Nephron progenitor cell (in vitro differentiated cells): ENCODE measurements at regions not wholly inside any gene's neighbourhood (a gene's known extent, or its start where the extent isn't known, plus 50 kb on each side); places are given as distances from the start of the nearest gene placed in this dataset.
"Not testable (repeated sequence)": the region's sequence is repeated elsewhere in the genome, so short reads cannot be mapped to it uniquely, and the experiment has no call there.

Source experiments
- DNase-seq: peaks from one replicate; pipeline ENCODE4 v3.0.0; 2021
- H3K27ac Mint-ChIP-seq: 2 replicates; pipeline ENCODE4 v1.8.0; 2021; ENCODE audit warnings: mild to moderate bottlenecking, moderate library complexity, mixed read lengths
- H3K27me3 Mint-ChIP-seq: 2 replicates; pipeline ENCODE4 v1.8.0; 2021; ENCODE audit warnings: mild to moderate bottlenecking, low read depth, mixed read lengths; ENCODE audit not compliant: poor library complexity
- H3K36me3 Mint-ChIP-seq: 2 replicates; pipeline ENCODE4 v1.8.0; 2021; ENCODE audit warnings: low read depth, mixed read lengths
- H3K4me1 Mint-ChIP-seq: 2 replicates; pipeline ENCODE4 v1.8.0; 2021; ENCODE audit warnings: mixed read lengths
- H3K4me3 Mint-ChIP-seq: 2 replicates; pipeline ENCODE4 v1.8.0; 2021; ENCODE audit warnings: mild to moderate bottlenecking, moderate library complexity, mixed read lengths
- H3K9me3 Mint-ChIP-seq: 2 replicates; pipeline ENCODE4 v1.8.0; 2021; ENCODE audit warnings: mild to moderate bottlenecking, moderate library complexity, mixed read lengths
- TF ChIP-seq, protein P1 (sequence below): fragments of 200-600 bp; sonication (generic); IDR thresholded peaks from 2 replicates; pipeline ENCODE4 v1.5.0; 2021; ENCODE audit warnings: antibody characterized with exemption

DNA sequence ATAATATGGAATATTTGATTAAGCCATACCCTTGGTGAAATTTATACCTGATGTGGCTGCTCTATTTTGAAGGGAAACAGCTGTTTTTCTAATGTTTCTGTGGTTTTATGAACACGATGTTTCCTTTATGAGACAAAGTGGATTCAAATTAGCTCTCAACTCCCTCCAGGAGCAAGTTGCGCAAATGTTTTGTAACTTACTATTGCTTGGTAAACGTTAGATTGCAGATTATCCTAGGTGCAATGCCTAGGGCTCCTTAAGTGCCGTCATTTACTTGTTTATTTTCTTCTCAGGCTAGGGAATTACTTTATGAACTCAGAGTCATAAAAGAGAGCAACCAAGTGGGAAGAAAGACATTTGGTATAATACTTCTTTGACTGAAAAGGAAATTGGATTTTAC is 763.1 kb downstream of the TAF11L14 start:
- Mint-ChIP-seq H3K36me3 (peaks cover 5% of the 10 kb centered on the region), H3K4me3 (no peak overlapping the region), H3K4me1 (peaks cover 23% of the 10 kb centered on the region), H3K27me3 (no peaks in the 10 kb centered on the region), H3K27ac (no peak overlapping the region), H3K9me3 (peaks cover 20% of the 10 kb centered on the region)
- no peak for DNase-seq
- TF ChIP-seq, protein P1, sequence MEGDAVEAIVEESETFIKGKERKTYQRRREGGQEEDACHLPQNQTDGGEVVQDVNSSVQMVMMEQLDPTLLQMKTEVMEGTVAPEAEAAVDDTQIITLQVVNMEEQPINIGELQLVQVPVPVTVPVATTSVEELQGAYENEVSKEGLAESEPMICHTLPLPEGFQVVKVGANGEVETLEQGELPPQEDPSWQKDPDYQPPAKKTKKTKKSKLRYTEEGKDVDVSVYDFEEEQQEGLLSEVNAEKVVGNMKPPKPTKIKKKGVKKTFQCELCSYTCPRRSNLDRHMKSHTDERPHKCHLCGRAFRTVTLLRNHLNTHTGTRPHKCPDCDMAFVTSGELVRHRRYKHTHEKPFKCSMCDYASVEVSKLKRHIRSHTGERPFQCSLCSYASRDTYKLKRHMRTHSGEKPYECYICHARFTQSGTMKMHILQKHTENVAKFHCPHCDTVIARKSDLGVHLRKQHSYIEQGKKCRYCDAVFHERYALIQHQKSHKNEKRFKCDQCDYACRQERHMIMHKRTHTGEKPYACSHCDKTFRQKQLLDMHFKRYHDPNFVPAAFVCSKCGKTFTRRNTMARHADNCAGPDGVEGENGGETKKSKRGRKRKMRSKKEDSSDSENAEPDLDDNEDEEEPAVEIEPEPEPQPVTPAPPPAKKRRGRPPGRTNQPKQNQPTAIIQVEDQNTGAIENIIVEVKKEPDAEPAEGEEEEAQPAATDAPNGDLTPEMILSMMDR, result no peak

DNA sequence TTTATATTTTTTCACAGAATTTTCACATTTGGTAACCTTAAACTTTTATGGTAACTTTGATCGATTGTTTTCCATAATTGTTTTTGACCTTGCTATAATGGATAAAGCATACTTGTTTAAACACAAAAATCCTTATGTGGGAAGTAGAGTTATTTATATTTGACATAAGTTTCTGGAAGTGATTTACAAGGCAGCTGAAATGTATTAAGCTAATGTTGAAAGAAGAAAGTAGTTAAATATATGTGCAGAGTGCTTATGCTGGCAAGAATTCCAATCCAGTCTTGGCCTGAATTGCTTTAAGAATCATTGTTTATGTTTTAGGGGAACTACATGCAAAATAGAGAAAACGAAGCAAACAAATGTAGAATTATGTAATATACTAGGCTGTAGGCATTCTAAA is 763.6 kb downstream of the TAF11L14 start:
- no peak overlapping the region for H3K27ac Mint-ChIP-seq
- H3K4me3 Mint-ChIP-seq, result no peak overlapping the region
- TF ChIP-seq, protein P1, result no peak
- no peaks in the 10 kb centered on the region for H3K27me3 Mint-ChIP-seq
- DNase-seq, result no peak
- H3K9me3 Mint-ChIP-seq, result peaks cover 20% of the 10 kb centered on the region
- H3K4me1 Mint-ChIP-seq, result peaks cover 23% of the 10 kb centered on the region
- H3K36me3 Mint-ChIP-seq, result peaks cover 5% of the 10 kb centered on the region

DNA sequence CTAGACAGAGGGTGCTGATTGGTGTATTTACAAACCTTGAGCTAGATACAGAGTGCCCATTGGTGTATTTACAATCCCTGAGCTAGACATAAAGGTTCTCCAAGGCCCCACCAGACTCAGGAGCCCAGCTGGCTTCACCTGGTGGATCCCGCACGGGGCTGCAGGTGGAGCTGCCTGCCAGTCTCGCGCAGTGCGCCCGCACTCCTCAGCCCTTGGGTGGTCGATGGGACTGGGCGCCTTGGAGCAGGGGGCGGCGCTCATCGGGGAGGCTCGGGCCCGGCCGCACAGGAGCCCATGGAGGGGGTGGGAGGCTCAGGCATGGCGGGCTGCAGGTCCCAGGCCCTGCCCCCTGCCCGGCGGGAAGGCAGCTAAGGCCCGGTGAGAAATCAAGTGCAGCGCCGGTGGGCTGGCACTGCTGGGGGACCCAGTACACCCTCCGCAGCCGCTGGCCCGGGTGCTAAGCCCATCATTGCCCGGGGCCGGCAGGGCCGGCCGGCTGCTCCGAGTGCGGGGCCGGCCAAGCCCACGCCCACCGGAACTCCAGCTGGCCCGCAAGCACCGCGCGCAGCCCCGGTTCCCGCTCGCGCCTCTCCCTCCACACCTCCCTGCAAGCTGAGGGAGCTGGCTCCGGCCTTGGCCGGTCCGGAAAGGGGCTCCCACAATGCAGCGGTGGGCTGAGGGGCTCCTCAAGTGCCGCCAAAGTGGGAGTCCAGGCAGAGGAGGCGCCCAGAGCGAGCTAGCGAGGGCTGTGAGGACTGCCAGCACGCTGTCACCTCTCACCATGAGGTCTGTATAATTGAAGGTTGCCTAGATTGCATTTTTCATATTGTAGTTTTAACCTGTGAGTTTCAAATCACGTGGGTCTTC is 765.4 kb downstream of the TAF11L14 start:
- Mint-ChIP-seq H3K9me3 (peaks cover 25% of the 10 kb centered on the region), H3K4me1 (peaks cover 18% of the 10 kb centered on the region)
- not testable (repeated sequence) for H3K4me3 Mint-ChIP-seq, H3K36me3 Mint-ChIP-seq, H3K27me3 Mint-ChIP-seq, DNase-seq, H3K27ac Mint-ChIP-seq

DNA sequence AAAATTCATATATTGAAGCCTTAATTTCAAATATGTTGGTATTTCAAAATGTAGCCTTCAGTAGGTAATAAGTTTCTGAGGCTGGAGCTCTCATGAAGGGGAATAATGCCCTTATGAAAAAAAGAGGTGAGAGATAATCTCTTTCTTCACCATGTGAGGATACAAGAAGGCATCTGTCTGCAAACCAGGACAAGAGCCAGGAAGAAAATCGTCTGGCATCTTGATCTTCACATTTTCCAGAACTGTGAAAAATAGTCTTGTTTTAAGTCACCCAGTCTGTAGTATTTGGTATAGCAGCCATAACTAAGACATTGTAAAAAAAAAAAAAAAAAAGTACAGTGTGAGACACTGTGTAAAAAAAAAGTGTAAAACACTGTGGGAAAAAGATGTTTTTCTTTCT is 768.9 kb downstream of the TAF11L14 start:
- Mint-ChIP-seq H3K27ac (no peak overlapping the region), H3K27me3 (peaks cover 3% of the 10 kb centered on the region), H3K4me3 (no peak overlapping the region), H3K9me3 (peaks cover 25% of the 10 kb centered on the region), H3K4me1 (no peaks in the 10 kb centered on the region), H3K36me3 (peaks cover 5% of the 10 kb centered on the region)
- TF ChIP-seq, protein P1, result no peak
- DNase-seq, result no peak

DNA sequence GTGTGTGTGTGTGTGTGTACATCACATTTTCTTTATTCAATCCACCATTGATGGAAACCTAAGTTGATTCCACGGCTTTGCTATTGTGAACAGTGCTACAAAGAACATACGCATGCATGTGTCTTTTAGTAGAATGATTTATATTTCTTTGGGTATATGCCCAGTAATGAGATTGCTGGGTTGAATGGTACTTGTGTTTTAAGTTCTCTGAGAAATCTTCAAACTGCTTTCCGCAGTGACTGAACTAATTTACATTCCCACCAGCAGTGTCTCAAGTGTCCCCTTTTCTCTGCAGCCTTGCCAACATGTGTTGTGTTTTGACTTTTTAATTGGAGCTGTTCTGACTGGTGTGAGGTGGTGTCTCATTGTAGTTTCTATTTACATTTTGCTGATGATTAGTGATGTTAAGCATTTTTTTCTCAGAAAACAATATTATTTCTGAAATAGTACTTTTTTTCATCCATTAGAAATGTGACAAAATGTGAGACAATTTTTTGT is 769.7 kb downstream of the TAF11L14 start:
- Mint-ChIP-seq H3K4me3 (no peak overlapping the region), H3K36me3 (peaks cover 2% of the 10 kb centered on the region), H3K9me3 (peaks cover 18% of the 10 kb centered on the region), H3K4me1 (no peaks in the 10 kb centered on the region), H3K27ac (no peak overlapping the region), H3K27me3 (peaks cover 6% of the 10 kb centered on the region)
- DNase-seq, result no peak
- TF ChIP-seq, protein P1, result no peak

DNA sequence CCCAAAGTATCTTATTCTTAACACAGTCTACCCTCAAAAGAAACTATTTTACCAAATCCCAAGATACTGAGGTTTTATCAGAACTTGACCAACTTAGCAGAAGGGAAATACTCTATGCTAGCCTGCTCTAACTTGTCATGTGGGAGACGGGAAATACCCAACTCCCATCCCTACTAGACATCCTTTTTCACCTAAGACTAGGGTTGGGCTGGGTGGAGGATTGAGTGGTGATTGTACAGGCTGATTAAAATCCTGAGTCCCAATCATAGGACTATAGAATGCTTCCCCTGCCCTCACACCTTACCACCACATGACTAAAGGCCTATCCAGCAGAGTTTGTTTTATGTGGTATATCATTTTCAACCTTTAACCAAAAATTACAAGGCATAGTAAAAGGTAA is 786.5 kb downstream of the TAF11L14 start:
- Mint-ChIP-seq H3K27me3 (no peaks in the 10 kb centered on the region), H3K36me3 (no peaks in the 10 kb centered on the region), H3K4me1 (no peaks in the 10 kb centered on the region)

More for the DNA sequence above, 786.5 kb downstream of the TAF11L14 start:
- no peak for DNase-seq
- TF ChIP-seq, protein P1, result no peak
- Mint-ChIP-seq H3K9me3 (no peaks in the 10 kb centered on the region), H3K4me3 (no peak overlapping the region), H3K27ac (no peak overlapping the region)
